HUES6 (cell line): ENCODE measurements at regions not wholly inside any gene's neighbourhood (a gene's known extent, or its start where the extent isn't known, plus 50 kb on each side); places are given as distances from the start of the nearest gene placed in this dataset.
"Not testable (repeated sequence)": the region's sequence is repeated elsewhere in the genome, so short reads cannot be mapped to it uniquely, and the experiment has no call there.

ENCODE experiments used
- H3K27ac ChIP-seq: 2 replicates; pipeline ENCODE4 v1.7.0; 2013; ENCODE audit warnings: low read depth, mild to moderate bottlenecking, low read length, inconsistent platforms
- H3K27me3 ChIP-seq: 2 replicates; pipeline ENCODE4 v1.6.1; 2013; ENCODE audit warnings: low read length; ENCODE audit not compliant: control insufficient read depth, insufficient read depth
- H3K36me3 ChIP-seq: 2 replicates; pipeline ENCODE4 v1.6.1; 2013; ENCODE audit warnings: low read length; ENCODE audit not compliant: control insufficient read depth, insufficient read depth
- H3K4me1 ChIP-seq: 2 replicates; pipeline ENCODE4 v1.6.1; 2013; ENCODE audit warnings: low read length; ENCODE audit not compliant: control insufficient read depth, insufficient read depth
- H3K4me3 ChIP-seq: 2 replicates; pipeline ENCODE4 v1.5.1; 2013; ENCODE audit warnings: low read depth, low read length
- H3K9ac ChIP-seq: one replicate; pipeline ENCODE4 v1.6.1; 2013; ENCODE audit warnings: mild to moderate bottlenecking, low read length
- H3K9me3 ChIP-seq: 2 replicates; pipeline ENCODE4 v1.6.1; 2013; ENCODE audit warnings: low read depth, low read length; ENCODE audit not compliant: control insufficient read depth, insufficient read depth

GRCh38 chrX:20718592-20719380 is 452.1 kb upstream of the RPS6KA3 start:
- no peak overlapping the region for H3K4me3 ChIP-seq
- no peak overlapping the region for H3K9ac ChIP-seq

GRCh38 chrX:20715176-20715575 is 448.5 kb upstream of the RPS6KA3 start:
- H3K27ac ChIP-seq: no peak overlapping the region
- H3K4me1 ChIP-seq: peaks cover 12% of the 10 kb centered on the region; the same call in 1 of the 2 replicates
- H3K4me3 ChIP-seq: no peak overlapping the region
- H3K9me3 ChIP-seq: no peaks in the 10 kb centered on the region
- H3K27me3 ChIP-seq: no peaks in the 10 kb centered on the region; the same call in 1 of the 2 replicates
- no peak overlapping the region for H3K9ac ChIP-seq
- no peaks in the 10 kb centered on the region for H3K36me3 ChIP-seq

More at GRCh38 chrX:20718592-20719380, 452.1 kb upstream of the RPS6KA3 start:
- H3K36me3 ChIP-seq: no peaks in the 10 kb centered on the region
- peaks cover 12% of the 10 kb centered on the region; the same call in 1 of the 2 replicates for H3K4me1 ChIP-seq
- no peaks in the 10 kb centered on the region for H3K27me3 ChIP-seq
- no peak overlapping the region for H3K27ac ChIP-seq
- H3K9me3 ChIP-seq: no peaks in the 10 kb centered on the region

- Histone ChIP-seq H3K9me3 (no peaks in the 10 kb centered on the region), H3K27me3 (no peaks in the 10 kb centered on the region; the same call in 1 of the 2 replicates), H3K9ac (no peak overlapping the region), H3K27ac (no peak overlapping the region), H3K4me1 (peaks cover 1% of the 10 kb centered on the region; the same call in 1 of the 2 replicates), H3K36me3 (no peaks in the 10 kb centered on the region), H3K4me3 (no peak overlapping the region)
These were observed 446.1 kb upstream of the RPS6KA3 start for GRCh38 chrX:20712811-20713210.

- Histone ChIP-seq H3K27me3 (no peaks in the 10 kb centered on the region; the same call in 1 of the 2 replicates), H3K4me3 (no peak overlapping the region), H3K4me1 (no peaks in the 10 kb centered on the region), H3K36me3 (no peaks in the 10 kb centered on the region), H3K9ac (no peak overlapping the region), H3K9me3 (no peaks in the 10 kb centered on the region), H3K27ac (no peak overlapping the region)
These were observed 444.7 kb upstream of the RPS6KA3 start for GRCh38 chrX:20711366-20711765.

- no peaks in the 10 kb centered on the region; the same call in 1 of the 2 replicates for H3K27me3 ChIP-seq
- no peaks in the 10 kb centered on the region for H3K9me3 ChIP-seq
- H3K36me3 ChIP-seq: no peaks in the 10 kb centered on the region
- no peaks in the 10 kb centered on the region for H3K4me1 ChIP-seq
- H3K27ac ChIP-seq: no peak overlapping the region
- no peak overlapping the region for H3K4me3 ChIP-seq
- H3K9ac ChIP-seq: no peak overlapping the region
These were observed 426.4 kb upstream of the RPS6KA3 start for GRCh38 chrX:20693078-20693477.

GRCh38 chrX:20686256-20686655 is 419.5 kb upstream of the RPS6KA3 start:
- Histone ChIP-seq H3K4me3 (no peak overlapping the region), H3K27me3 (peaks cover 4% of the 10 kb centered on the region; the same call in 1 of the 2 replicates), H3K9ac (no peak overlapping the region), H3K27ac (no peak overlapping the region), H3K36me3 (no peaks in the 10 kb centered on the region), H3K9me3 (no peaks in the 10 kb centered on the region), H3K4me1 (no peaks in the 10 kb centered on the region)

- Histone ChIP-seq H3K4me3 (no peak overlapping the region), H3K36me3 (no peaks in the 10 kb centered on the region), H3K9me3 (no peaks in the 10 kb centered on the region), H3K9ac (no peak overlapping the region), H3K4me1 (no peaks in the 10 kb centered on the region), H3K27me3 (peaks cover 4% of the 10 kb centered on the region; the same call in 1 of the 2 replicates), H3K27ac (no peak overlapping the region)
These were observed 418.9 kb upstream of the RPS6KA3 start for GRCh38 chrX:20685652-20686051.

GRCh38 chrX:20681683-20682082 is 415.0 kb upstream of the RPS6KA3 start:
- Histone ChIP-seq H3K27ac (no peak overlapping the region), H3K36me3 (no peaks in the 10 kb centered on the region), H3K9ac (no peak overlapping the region)

GRCh38 chrX:20680998-20681397 is 414.3 kb upstream of the RPS6KA3 start:
- Histone ChIP-seq H3K36me3 (no peaks in the 10 kb centered on the region), H3K4me3 (no peak overlapping the region), H3K4me1 (no peaks in the 10 kb centered on the region), H3K9ac (no peak overlapping the region), H3K27me3 (peaks cover 4% of the 10 kb centered on the region; the same call in 1 of the 2 replicates), H3K9me3 (no peaks in the 10 kb centered on the region), H3K27ac (no peak overlapping the region)

More at GRCh38 chrX:20681683-20682082, 415.0 kb upstream of the RPS6KA3 start:
- Histone ChIP-seq H3K4me1 (no peaks in the 10 kb centered on the region), H3K27me3 (peaks cover 4% of the 10 kb centered on the region; the same call in 1 of the 2 replicates), H3K4me3 (no peak overlapping the region), H3K9me3 (no peaks in the 10 kb centered on the region)

GRCh38 chrX:20672476-20672875 is 405.8 kb upstream of the RPS6KA3 start:
- Histone ChIP-seq H3K27ac (no peak overlapping the region), H3K4me1 (no peaks in the 10 kb centered on the region), H3K27me3 (no peaks in the 10 kb centered on the region; the same call in 1 of the 2 replicates), H3K9me3 (no peaks in the 10 kb centered on the region), H3K9ac (no peak overlapping the region), H3K36me3 (no peaks in the 10 kb centered on the region), H3K4me3 (no peak overlapping the region)

- not testable (repeated sequence) for H3K27me3 ChIP-seq, H3K4me1 ChIP-seq, H3K36me3 ChIP-seq, H3K4me3 ChIP-seq, H3K9me3 ChIP-seq, H3K9ac ChIP-seq, H3K27ac ChIP-seq
These were observed 405.0 kb upstream of the RPS6KA3 start for GRCh38 chrX:20671746-20672145.
